Cardiac muscle cell (in vitro differentiated cells and primary cell): ENCODE measurements at regions not wholly inside any gene's neighbourhood (a gene's known extent, or its start where the extent isn't known, plus 50 kb on each side); places are given as distances from the start of the nearest gene placed in this dataset.
"Not testable (repeated sequence)": the region's sequence is repeated elsewhere in the genome, so short reads cannot be mapped to it uniquely, and the experiment has no call there.

Source experiments
- DNase-seq, 2 donors: peaks; one replicate each; pipeline versions ENCODE4 v3.0.0 to v3.0.0-alpha.2; 2010 to 2017; ENCODE audit warnings: low read depth in 1 of 2, low spot score in 1 of 2
- H3K27ac ChIP-seq: fragments of 200-600 bp; sonication (generic); 2 replicates; pipeline ENCODE4 v1.5.1; 2016
- H3K27me3 ChIP-seq: fragments of 200-600 bp; sonication (generic); 2 replicates; pipeline ENCODE4 v1.6.0; 2016; ENCODE audit warnings: control low read depth
- H3K36me3 ChIP-seq: fragments of 200-600 bp; sonication (generic); 2 replicates; pipeline ENCODE4 v1.5.1; 2016; ENCODE audit warnings: control low read depth
- H3K4me1 ChIP-seq: fragments of 200-600 bp; sonication (generic); 2 replicates; pipeline ENCODE4 v1.8.1; 2017; ENCODE audit warnings: low read depth, mild to moderate bottlenecking, mixed run types
- H3K4me3 ChIP-seq: fragments of 200-600 bp; sonication (generic); 2 replicates; pipeline ENCODE4 v1.5.1; 2016; ENCODE audit warnings: mild to moderate bottlenecking
- H3K9me3 ChIP-seq: fragments of 200-600 bp; sonication (generic); 2 replicates; pipeline ENCODE4 v1.5.1; 2017; ENCODE audit warnings: low read depth, mild to moderate bottlenecking, control low read depth
- CTCF ChIP-seq: IDR thresholded peaks from 2 replicates; pipeline ENCODE4 v1.5.1; 2012; ENCODE audit warnings: low read depth, mild to moderate bottlenecking, low read length

GRCh38 chr10:57338823-57339558 is 928.7 kb downstream of the IPMK start:
- Histone ChIP-seq H3K4me1 (no peaks in the 10 kb centered on the region), H3K4me3 (no peak overlapping the region), H3K27ac (no peak overlapping the region), H3K36me3 (no peaks in the 10 kb centered on the region), H3K9me3 (peaks cover 2% of the 10 kb centered on the region), H3K27me3 (no peaks in the 10 kb centered on the region)
- peak; percentile 76 for TF ChIP-seq CTCF
- peak; percentile 48 to 54 for DNase-seq

GRCh38 chr10:57336865-57337264 is 930.8 kb downstream of the IPMK start:
- DNase-seq = no peak

GRCh38 chr10:57336341-57336740 is 931.4 kb downstream of the IPMK start:
- Histone ChIP-seq H3K27me3 (no peaks in the 10 kb centered on the region), H3K9me3 (peaks cover 4% of the 10 kb centered on the region), H3K4me1 (no peaks in the 10 kb centered on the region), H3K27ac (no peak overlapping the region), H3K4me3 (no peak overlapping the region), H3K36me3 (no peaks in the 10 kb centered on the region)
- no peak for TF ChIP-seq CTCF
- no peak for DNase-seq

More at GRCh38 chr10:57336865-57337264, 930.8 kb downstream of the IPMK start:
- Histone ChIP-seq H3K9me3 (peaks cover 4% of the 10 kb centered on the region), H3K27me3 (no peaks in the 10 kb centered on the region), H3K4me3 (no peak overlapping the region), H3K4me1 (no peaks in the 10 kb centered on the region), H3K27ac (no peak overlapping the region), H3K36me3 (no peaks in the 10 kb centered on the region)
- no peak for TF ChIP-seq CTCF

- peaks cover 4% of the 10 kb centered on the region for H3K9me3 ChIP-seq
- H3K4me3 ChIP-seq = no peak overlapping the region
- DNase-seq = no peak
- no peak overlapping the region for H3K27ac ChIP-seq
- no peaks in the 10 kb centered on the region for H3K27me3 ChIP-seq
- no peaks in the 10 kb centered on the region for H3K36me3 ChIP-seq
- no peaks in the 10 kb centered on the region for H3K4me1 ChIP-seq
- no peak for TF ChIP-seq CTCF
These were observed 933.2 kb downstream of the IPMK start for GRCh38 chr10:57334523-57334922.

GRCh38 chr10:57333880-57334279 is 933.8 kb downstream of the IPMK start:
- Histone ChIP-seq H3K4me3 (no peak overlapping the region), H3K27ac (no peak overlapping the region), H3K4me1 (no peaks in the 10 kb centered on the region), H3K36me3 (no peaks in the 10 kb centered on the region), H3K27me3 (no peaks in the 10 kb centered on the region), H3K9me3 (peaks cover 4% of the 10 kb centered on the region)
- no peak for TF ChIP-seq CTCF
- no peak for DNase-seq

GRCh38 chr10:57321400-57321854 is 946.3 kb downstream of the IPMK start:
- H3K4me1 ChIP-seq = peaks cover 13% of the 10 kb centered on the region
- not testable (repeated sequence) for H3K36me3 ChIP-seq, H3K27me3 ChIP-seq, H3K27ac ChIP-seq, H3K9me3 ChIP-seq, H3K4me3 ChIP-seq, DNase-seq
